Spinal cord (tissue), 9 donors: ENCODE measurements at regions not wholly inside any gene's neighbourhood (a gene's known extent, or its start where the extent isn't known, plus 50 kb on each side); places are given as distances from the start of the nearest gene placed in this dataset.
A peak's percentile ranks its signal among the peaks of the same experiment; 100 is the strongest.
"Not testable (repeated sequence)": the region's sequence is repeated elsewhere in the genome, so short reads cannot be mapped to it uniquely, and the experiment has no call there.

ENCODE experiments used
- DNase-seq, 6 donors: peaks; one replicate each; pipeline versions ENCODE4 v3.0.0 to v3.0.0-alpha.2; 2013 to 2015; ENCODE audit warnings: low spot score in 6 of 6, low read depth in 4 of 6
- H3K27ac ChIP-seq: one replicate; pipeline ENCODE4 v1.5.1; 2013; ENCODE audit warnings: low read depth, low read length, control low read depth
- H3K27me3 ChIP-seq: one replicate; pipeline ENCODE4 v1.6.1; 2013; ENCODE audit warnings: low read length; ENCODE audit not compliant: control insufficient read depth, insufficient read depth
- H3K36me3 ChIP-seq: one replicate; pipeline ENCODE4 v1.6.1; 2013; ENCODE audit warnings: low read length; ENCODE audit not compliant: control insufficient read depth, insufficient read depth
- H3K4me1 ChIP-seq: one replicate; pipeline ENCODE4 v1.6.1; 2013; ENCODE audit warnings: low read length; ENCODE audit not compliant: control insufficient read depth, insufficient read depth
- H3K4me3 ChIP-seq: one replicate; pipeline ENCODE4 v1.5.1; 2013; ENCODE audit warnings: low read depth, low read length, control low read depth
- H3K9me3 ChIP-seq: one replicate; pipeline ENCODE4 v1.6.1; 2013; ENCODE audit warnings: low read length; ENCODE audit not compliant: control insufficient read depth, insufficient read depth
- WGBS: methylation state at CpG from one replicate; pipeline ENCODE4 v1.1.5; 2013; ENCODE audit warnings: missing lambda C conversion rate; ENCODE audit not compliant: insufficient coverage; 5-methylcytosine and 5-hydroxymethylcytosine counted together
- donor health status: healthy.

DNA sequence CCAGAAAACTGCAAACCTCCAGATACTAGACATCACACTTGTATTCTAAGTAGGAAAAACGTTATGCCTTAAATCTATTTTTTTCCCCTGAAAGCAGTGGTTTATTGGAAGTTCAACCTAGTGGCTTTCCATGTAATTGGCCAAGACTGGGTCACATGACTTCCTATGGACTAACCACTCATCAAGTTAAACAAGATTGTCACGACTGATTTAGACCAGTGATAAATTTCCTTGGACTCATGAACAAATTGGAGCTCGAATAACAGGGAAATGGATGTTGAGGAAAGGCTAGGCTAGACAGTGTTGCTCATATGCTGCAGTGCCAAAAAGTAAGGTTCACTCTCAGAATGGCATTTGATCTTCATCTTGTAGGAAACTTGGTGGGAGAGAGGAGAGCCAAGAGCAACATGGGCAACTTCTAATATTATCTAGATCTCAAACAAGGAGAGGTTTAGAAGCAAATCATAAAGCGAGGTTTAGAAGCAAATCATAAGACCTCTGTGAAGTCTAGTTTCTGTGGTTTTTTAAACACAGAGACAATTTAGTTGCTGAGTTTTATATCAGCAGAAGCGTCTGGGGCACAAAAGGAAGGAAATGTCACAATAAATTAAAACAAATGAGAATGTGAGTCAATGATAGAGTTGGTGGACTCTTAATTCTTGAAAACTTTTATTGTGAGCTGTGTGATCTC lies 165.6 kb upstream of the BOD1L1 start:
- DNase-seq, result no peak
- Histone ChIP-seq H3K36me3 (no peaks in the 10 kb centered on the region), H3K4me1 (no peaks in the 10 kb centered on the region), H3K9me3 (no peaks in the 10 kb centered on the region), H3K27ac (no peak overlapping the region), H3K27me3 (no peaks in the 10 kb centered on the region), H3K4me3 (no peak overlapping the region)
- WGBS, result 78% methylated on average over 1 of the region's 5 CpGs

DNA sequence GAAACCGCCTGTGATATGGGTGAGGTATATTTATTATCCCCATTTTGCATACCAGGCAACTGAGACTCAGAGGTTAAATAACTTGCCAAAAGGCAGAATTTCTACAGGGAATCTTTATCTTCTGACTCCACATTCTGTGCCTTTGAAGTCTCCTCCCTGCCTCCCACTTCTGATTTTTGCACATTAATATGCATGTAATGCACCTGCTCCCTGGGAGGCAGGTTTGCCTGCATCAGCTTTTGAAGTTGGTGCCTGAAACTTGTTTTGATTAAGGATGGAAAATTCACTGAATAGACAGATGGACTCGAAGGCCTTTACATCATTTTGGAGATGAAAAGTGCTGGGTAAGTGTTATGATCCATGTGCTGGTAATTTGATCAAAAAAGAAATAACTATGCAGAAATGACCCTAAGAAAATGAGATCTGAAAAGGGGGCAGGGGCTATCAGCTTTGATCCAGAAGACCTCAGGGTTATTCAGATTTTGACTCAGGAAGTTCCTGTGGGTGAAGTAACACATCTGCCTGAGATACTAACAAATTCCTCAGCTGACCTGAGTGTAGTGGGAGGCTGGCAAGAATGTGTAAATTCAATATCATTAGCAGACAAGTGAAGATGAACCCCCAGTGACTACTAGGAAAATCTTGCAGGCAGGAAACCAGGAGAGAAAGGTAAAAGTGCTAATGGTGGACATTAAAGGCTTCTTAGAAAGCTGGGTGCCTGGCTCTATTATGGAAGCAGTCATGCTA lies 167.5 kb upstream of the BOD1L1 start:
- H3K27me3 ChIP-seq, result no peaks in the 10 kb centered on the region
- WGBS, result 80% methylated on average over 1 of the region's 2 CpGs
- H3K4me3 ChIP-seq, result no peak overlapping the region
- H3K36me3 ChIP-seq, result no peaks in the 10 kb centered on the region
- H3K4me1 ChIP-seq, result no peaks in the 10 kb centered on the region
- DNase-seq, result peak in 1 of 6 donors; percentile 25
- no peak overlapping the region for H3K27ac ChIP-seq
- H3K9me3 ChIP-seq, result no peaks in the 10 kb centered on the region

DNA sequence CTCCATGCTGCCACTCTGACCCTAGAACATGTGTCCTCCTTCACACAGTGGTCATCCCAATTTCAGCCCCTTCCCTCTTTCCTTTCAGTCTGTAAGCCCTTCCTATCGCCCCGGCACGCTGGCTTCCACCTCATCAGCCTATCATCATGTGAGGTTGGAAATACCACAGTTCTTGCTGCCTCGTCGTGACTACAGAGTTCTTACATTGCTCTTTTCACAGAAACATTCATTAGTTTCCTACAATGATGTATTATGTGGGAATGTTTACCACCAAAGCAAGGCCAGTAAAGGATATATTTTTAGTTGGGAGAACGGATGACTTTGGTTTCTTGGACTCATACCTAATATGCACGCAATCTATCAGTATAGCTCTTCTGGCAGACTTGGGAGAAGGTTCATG lies 169.5 kb upstream of the BOD1L1 start:
- WGBS, result 85% methylated on average over 3 of the region's 7 CpGs
- no peak overlapping the region for H3K4me3 ChIP-seq
- no peak overlapping the region for H3K27ac ChIP-seq
- no peaks in the 10 kb centered on the region for H3K36me3 ChIP-seq
- H3K4me1 ChIP-seq, result no peaks in the 10 kb centered on the region
- DNase-seq, result no peak
- H3K27me3 ChIP-seq, result no peaks in the 10 kb centered on the region
- H3K9me3 ChIP-seq, result no peaks in the 10 kb centered on the region

DNA sequence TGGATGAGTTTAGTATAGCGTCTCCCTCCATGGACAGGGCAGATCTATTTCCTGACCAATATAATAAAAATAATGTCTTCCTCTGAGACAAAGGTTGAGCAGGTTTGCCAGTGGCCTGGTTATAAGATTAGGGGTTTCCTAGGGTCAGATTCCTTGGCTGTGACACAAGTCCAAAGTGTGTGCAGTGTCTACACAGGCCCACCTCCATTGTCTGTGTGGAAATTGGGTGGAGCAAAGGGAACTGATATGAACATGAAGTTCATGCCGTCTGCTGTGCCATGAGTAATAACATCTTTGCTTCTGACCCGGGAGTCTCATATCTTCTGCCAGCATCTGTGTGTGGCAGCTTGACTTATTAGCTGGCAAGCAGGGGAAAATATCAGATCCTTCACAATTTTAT lies 187.7 kb upstream of the BOD1L1 start:
- H3K27me3 ChIP-seq, result no peaks in the 10 kb centered on the region
- no peaks in the 10 kb centered on the region for H3K36me3 ChIP-seq
- H3K27ac ChIP-seq, result no peak overlapping the region
- no peak for DNase-seq
- no peaks in the 10 kb centered on the region for H3K9me3 ChIP-seq
- WGBS, result no CpG with 5 or more reads among the region's 3 CpGs
- H3K4me1 ChIP-seq, result no peaks in the 10 kb centered on the region
- H3K4me3 ChIP-seq, result no peak overlapping the region

DNA sequence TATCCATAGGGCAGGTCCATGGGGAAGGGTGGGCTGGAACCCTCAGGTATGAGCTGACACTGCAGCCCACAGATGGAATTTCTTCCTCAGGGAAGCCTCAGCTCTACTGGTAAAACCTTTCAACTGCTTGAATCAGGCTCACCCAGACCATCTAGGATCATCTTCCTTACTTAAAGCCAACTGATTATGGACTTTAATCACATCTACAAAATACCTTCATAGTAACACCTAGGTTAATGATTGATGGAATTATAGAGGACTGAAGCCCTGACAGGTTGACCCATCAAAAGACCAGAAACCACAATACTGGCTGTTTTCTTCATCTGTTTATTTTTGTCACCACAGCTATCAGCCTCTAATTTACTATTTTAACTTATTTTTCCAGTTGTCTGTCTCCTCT lies 188.9 kb upstream of the BOD1L1 start:
- Histone ChIP-seq H3K4me1 (no peaks in the 10 kb centered on the region), H3K9me3 (no peaks in the 10 kb centered on the region), H3K27me3 (no peaks in the 10 kb centered on the region), H3K4me3 (no peak overlapping the region), H3K36me3 (no peaks in the 10 kb centered on the region), H3K27ac (no peak overlapping the region)
- DNase-seq, result no peak

DNA sequence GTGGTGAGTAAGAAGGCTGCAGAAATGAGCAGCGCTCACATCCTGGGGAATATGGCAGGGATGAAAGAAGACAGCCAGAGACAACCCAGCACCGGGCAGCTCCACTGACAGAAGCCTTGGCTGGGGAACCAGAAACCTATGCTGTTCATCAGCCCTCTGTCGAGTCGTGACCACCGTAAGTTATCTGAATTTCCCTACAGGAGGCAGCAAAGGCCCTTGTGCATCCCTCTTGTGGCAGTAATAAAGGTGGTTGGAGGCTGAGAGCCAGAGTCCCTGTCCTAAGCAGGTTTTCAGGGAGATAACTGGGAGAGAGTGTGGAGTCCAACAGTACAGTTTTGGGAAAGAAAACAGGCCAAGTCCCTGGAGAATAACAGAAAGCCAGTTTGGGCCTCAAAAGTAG lies 194.0 kb upstream of the BOD1L1 start:
- H3K27ac ChIP-seq, result no peak overlapping the region
- no peaks in the 10 kb centered on the region for H3K36me3 ChIP-seq
- WGBS, result 91% methylated on average over 4 of the region's 5 CpGs
- no peak overlapping the region for H3K4me3 ChIP-seq
- no peaks in the 10 kb centered on the region for H3K9me3 ChIP-seq
- DNase-seq, result no peak
- H3K27me3 ChIP-seq, result no peaks in the 10 kb centered on the region
- H3K4me1 ChIP-seq, result no peaks in the 10 kb centered on the region

DNA sequence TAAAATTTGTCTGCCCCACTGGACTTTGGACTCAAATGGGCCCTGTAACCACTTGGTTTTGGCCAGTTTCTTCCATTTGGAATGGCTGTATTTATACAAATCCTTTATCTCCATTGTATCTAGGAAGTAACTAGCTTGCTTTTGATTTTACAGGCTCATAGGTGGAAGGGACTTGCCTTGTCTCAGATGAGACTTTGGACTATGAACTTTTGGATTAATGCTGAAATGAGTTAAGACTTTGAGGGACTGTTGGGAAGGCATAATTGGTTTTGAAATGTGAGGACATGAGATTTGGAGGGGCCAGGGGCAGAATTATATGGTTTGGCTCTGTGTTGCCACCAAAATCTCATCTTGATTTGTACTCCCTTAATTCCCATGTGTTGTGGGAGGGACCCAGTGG lies 198.3 kb upstream of the BOD1L1 start:
- H3K27ac ChIP-seq, H3K9me3 ChIP-seq, H3K36me3 ChIP-seq, H3K4me3 ChIP-seq, DNase-seq, H3K27me3 ChIP-seq, H3K4me1 ChIP-seq: not testable (repeated sequence)

DNA sequence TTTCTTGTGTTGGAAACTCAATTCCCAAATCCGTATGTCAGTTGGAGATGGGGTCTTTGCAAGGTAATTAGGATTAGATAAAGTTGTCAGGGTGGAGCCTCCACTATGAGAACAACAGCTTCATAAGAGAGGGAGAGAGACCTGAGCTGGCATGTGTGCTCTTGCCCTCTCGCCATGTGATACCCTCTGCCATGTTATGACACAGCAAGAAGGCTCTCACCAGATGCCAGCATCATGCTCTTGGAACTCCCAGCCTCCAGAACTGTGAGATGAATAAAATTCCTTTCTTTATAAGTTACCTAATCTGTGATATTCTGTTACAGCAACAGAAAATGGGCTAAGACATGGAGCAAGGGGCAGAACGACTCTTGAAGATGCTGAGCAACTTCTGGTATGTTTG lies 201.9 kb upstream of the BOD1L1 start:
- no peaks in the 10 kb centered on the region for H3K36me3 ChIP-seq
- 100% methylated on average over 1 of the region's 3 CpGs for WGBS
- peaks cover 6% of the 10 kb centered on the region for H3K4me1 ChIP-seq
- no peak overlapping the region for H3K4me3 ChIP-seq
- no peak for DNase-seq
- H3K9me3 ChIP-seq, result no peaks in the 10 kb centered on the region
- H3K27me3 ChIP-seq, result no peaks in the 10 kb centered on the region
- H3K27ac ChIP-seq, result no peak overlapping the region

DNA sequence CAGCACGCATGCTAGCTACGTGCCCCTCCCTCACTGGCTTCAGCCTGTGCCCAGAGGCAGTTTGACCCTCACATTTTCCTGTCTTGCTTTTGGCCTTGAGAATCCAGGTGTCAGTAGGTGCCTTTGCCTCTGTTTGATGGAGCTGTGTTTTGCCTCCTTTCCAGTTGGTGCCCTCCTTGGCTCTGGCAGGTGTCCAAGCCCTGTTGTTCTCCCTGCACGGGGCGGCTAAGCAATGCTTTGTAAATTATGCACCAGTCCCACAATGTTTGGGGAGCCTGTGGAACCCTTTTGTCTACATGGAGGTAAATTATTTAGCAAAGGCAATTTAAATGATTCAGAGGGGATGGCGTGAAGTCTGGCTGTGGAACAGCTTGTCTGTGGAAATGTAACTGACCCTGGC lies 202.9 kb upstream of the BOD1L1 start:
- H3K36me3 ChIP-seq, result no peaks in the 10 kb centered on the region
- no peak overlapping the region for H3K4me3 ChIP-seq
- H3K4me1 ChIP-seq, result peaks cover 6% of the 10 kb centered on the region
- no peaks in the 10 kb centered on the region for H3K9me3 ChIP-seq
- peak in 2 of 6 donors; percentile 46 to 76 for DNase-seq
- H3K27ac ChIP-seq, result no peak overlapping the region
- no peaks in the 10 kb centered on the region for H3K27me3 ChIP-seq
- WGBS, result 61% methylated on average over 4 of the region's 5 CpGs

DNA sequence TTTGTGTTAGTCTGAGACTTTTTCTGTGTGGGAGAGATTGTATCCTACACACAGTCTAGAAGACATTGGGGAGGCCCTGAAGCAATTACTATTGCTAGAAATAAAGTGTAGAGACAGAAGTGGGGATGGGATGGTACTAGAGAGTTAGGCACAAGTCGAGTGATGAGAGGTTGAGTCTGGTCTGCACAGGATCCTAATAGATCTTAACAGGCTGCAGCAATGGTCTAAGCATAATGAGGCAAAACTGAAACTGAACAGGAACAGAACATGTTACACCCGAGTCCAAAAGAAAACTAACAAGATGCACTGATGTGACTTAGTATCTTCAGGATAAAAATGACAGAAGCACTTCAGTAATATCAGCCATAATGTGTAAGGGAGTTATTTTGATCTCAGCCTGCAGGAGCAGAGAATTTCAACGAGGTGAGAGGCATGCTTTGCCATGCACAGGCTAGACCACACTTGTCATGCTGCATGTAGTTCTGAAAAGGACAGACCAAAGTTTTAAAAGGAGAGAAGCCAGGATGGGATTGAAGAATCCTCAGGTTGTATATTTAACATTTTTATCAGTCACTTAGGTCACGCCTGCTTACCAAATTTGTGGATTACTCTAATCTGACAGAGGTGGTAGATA lies 205.8 kb upstream of the BOD1L1 start:
- Histone ChIP-seq H3K9me3 (no peaks in the 10 kb centered on the region), H3K36me3 (no peaks in the 10 kb centered on the region), H3K27ac (no peak overlapping the region), H3K27me3 (no peaks in the 10 kb centered on the region), H3K4me1 (peaks cover 6% of the 10 kb centered on the region), H3K4me3 (no peak overlapping the region)
- no peak for DNase-seq
- WGBS, result 83% methylated on average over 4 of the region's 4 CpGs
